Activated naive CD8-positive, alpha-beta T cell treated with anti-CD3 and anti-CD28 coated beads for 36 hours (primary cell): ENCODE measurements at regions not wholly inside any gene's neighbourhood (a gene's known extent, or its start where the extent isn't known, plus 50 kb on each side); places are given as distances from the start of the nearest gene placed in this dataset.

Experiments
- DNase-seq: peaks from one replicate; pipeline ENCODE4 v3.0.0; 2021
- H3K27ac Mint-ChIP-seq: one replicate; pipeline ENCODE4 v1.8.0; 2022; ENCODE audit warnings: mild to moderate bottlenecking, moderate library complexity, mixed read lengths
- H3K27me3 Mint-ChIP-seq: one replicate; pipeline ENCODE4 v1.8.0; 2022; ENCODE audit warnings: mild to moderate bottlenecking, mixed read lengths
- H3K36me3 Mint-ChIP-seq: one replicate; pipeline ENCODE4 v1.8.0; 2021; ENCODE audit warnings: mild to moderate bottlenecking, mixed read lengths
- H3K4me1 Mint-ChIP-seq: one replicate; pipeline ENCODE4 v1.8.0; 2021; ENCODE audit warnings: mixed read lengths
- H3K4me3 Mint-ChIP-seq: one replicate; pipeline ENCODE4 v1.8.0; 2022; ENCODE audit warnings: mild to moderate bottlenecking, moderate library complexity, mixed read lengths
- H3K9me3 Mint-ChIP-seq: one replicate; pipeline ENCODE4 v1.8.0; 2022; ENCODE audit warnings: mixed read lengths

DNA sequence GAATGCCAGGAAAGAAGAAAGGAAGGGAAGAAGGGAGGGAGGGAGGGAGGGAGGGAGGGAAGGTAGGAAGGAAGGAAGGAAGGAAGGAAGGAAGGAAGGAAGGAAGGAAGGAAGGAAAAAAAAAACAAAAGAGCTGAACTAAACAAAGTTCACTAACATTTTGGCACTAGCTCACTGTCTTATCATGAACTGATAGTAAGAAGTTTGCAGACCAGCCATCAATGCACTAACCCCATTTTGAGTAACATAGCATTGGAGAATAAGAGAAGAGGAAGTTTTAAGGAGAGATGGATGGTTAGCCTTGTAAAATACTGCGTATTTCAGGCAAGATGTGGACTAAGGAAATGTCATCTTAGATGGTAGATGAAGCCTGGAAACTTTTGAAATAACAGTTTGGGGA lies 1136.0 kb downstream of the FLRT2 start:
- no peak for DNase-seq
- Mint-ChIP-seq H3K27me3 (no peaks in the 10 kb centered on the region), H3K9me3 (peaks cover 5% of the 10 kb centered on the region), H3K4me3 (no peak overlapping the region), H3K36me3 (no peaks in the 10 kb centered on the region), H3K27ac (no peak overlapping the region), H3K4me1 (no peaks in the 10 kb centered on the region)

- H3K27me3 Mint-ChIP-seq = no peaks in the 10 kb centered on the region
- peaks cover 5% of the 10 kb centered on the region for H3K9me3 Mint-ChIP-seq
- H3K4me1 Mint-ChIP-seq = no peaks in the 10 kb centered on the region
- no peak overlapping the region for H3K4me3 Mint-ChIP-seq
- no peaks in the 10 kb centered on the region for H3K36me3 Mint-ChIP-seq
- H3K27ac Mint-ChIP-seq = no peak overlapping the region
- no peak for DNase-seq
Observed at GRCh38 chr14:86662334-86662733, 1132.4 kb downstream of the FLRT2 start.

GRCh38 chr14:86654558-86655184 lies 1124.7 kb downstream of the FLRT2 start:
- Mint-ChIP-seq H3K9me3 (peaks cover 2% of the 10 kb centered on the region), H3K4me3 (no peak overlapping the region), H3K27me3 (no peaks in the 10 kb centered on the region), H3K36me3 (no peaks in the 10 kb centered on the region), H3K4me1 (no peaks in the 10 kb centered on the region), H3K27ac (no peak overlapping the region)
- peak; percentile 10 for DNase-seq

DNA sequence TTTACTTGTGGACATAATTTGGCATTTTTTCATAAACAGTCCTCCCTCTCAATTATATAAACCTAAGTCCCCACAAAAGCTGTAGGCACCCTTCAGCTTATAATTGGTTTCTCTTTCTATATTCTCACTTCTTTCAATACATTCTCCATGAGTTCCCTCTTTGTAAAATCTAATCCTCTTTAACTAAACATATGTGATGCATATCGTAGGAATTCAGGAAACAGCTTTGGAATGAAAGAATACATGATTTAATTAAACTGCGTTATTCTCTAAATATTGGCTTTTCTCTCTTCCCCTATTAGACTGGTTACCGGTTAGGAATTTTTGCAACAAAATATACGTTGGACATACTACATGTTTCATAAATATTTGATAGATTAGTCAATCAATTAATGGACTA lies 1122.6 kb downstream of the FLRT2 start:
- Mint-ChIP-seq H3K27ac (no peak overlapping the region), H3K27me3 (no peaks in the 10 kb centered on the region), H3K4me1 (no peaks in the 10 kb centered on the region), H3K9me3 (peaks cover 6% of the 10 kb centered on the region), H3K36me3 (no peaks in the 10 kb centered on the region), H3K4me3 (no peak overlapping the region)
- no peak for DNase-seq

GRCh38 chr14:86646696-86647690 lies 1117.0 kb downstream of the FLRT2 start:
- Mint-ChIP-seq H3K4me1 (no peaks in the 10 kb centered on the region), H3K9me3 (peaks cover 6% of the 10 kb centered on the region), H3K36me3 (no peaks in the 10 kb centered on the region), H3K27ac (no peak overlapping the region), H3K4me3 (no peak overlapping the region), H3K27me3 (no peaks in the 10 kb centered on the region)
- no peak for DNase-seq

- H3K36me3 Mint-ChIP-seq = no peaks in the 10 kb centered on the region
- no peak overlapping the region for H3K27ac Mint-ChIP-seq
- H3K9me3 Mint-ChIP-seq = peaks cover 6% of the 10 kb centered on the region
- no peaks in the 10 kb centered on the region for H3K27me3 Mint-ChIP-seq
- DNase-seq = no peak
- no peak overlapping the region for H3K4me3 Mint-ChIP-seq
- H3K4me1 Mint-ChIP-seq = no peaks in the 10 kb centered on the region
Observed at GRCh38 chr14:86646125-86646524, 1116.2 kb downstream of the FLRT2 start.

GRCh38 chr14:86641310-86641709 lies 1111.4 kb downstream of the FLRT2 start:
- Mint-ChIP-seq H3K9me3 (no peaks in the 10 kb centered on the region), H3K4me3 (no peak overlapping the region), H3K27ac (no peak overlapping the region), H3K27me3 (no peaks in the 10 kb centered on the region), H3K4me1 (no peaks in the 10 kb centered on the region), H3K36me3 (no peaks in the 10 kb centered on the region)
- DNase-seq = no peak

GRCh38 chr14:86640288-86640687 lies 1110.3 kb downstream of the FLRT2 start:
- H3K36me3 Mint-ChIP-seq = no peaks in the 10 kb centered on the region
- DNase-seq = no peak
- no peak overlapping the region for H3K4me3 Mint-ChIP-seq
- no peak overlapping the region for H3K27ac Mint-ChIP-seq
- no peaks in the 10 kb centered on the region for H3K9me3 Mint-ChIP-seq
- no peaks in the 10 kb centered on the region for H3K4me1 Mint-ChIP-seq
- H3K27me3 Mint-ChIP-seq = no peaks in the 10 kb centered on the region

GRCh38 chr14:86639666-86640065 lies 1109.7 kb downstream of the FLRT2 start:
- Mint-ChIP-seq H3K9me3 (no peaks in the 10 kb centered on the region), H3K36me3 (no peaks in the 10 kb centered on the region), H3K4me1 (no peaks in the 10 kb centered on the region), H3K4me3 (no peak overlapping the region), H3K27me3 (no peaks in the 10 kb centered on the region), H3K27ac (no peak overlapping the region)
- no peak for DNase-seq

DNA sequence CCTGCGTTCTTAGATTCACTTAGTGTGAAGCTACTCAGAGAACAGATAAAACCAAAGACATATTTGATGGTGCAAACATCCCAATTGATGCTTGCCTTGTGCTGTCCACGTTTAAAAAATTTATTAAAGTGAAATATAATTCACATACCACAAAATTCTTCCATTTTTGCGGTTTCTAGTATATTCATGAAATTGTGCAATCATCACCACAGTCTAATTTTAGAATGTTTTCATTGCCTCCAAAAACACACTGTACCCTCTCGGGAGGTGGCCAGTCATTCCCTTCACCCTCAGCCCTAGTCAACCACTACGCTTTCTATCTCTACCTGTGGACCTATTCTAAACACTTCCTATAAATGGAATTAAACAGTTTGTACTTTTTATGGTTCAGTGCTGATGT lies 1109.2 kb downstream of the FLRT2 start:
- H3K27ac Mint-ChIP-seq = no peak overlapping the region
- H3K4me3 Mint-ChIP-seq = no peak overlapping the region
- H3K27me3 Mint-ChIP-seq = no peaks in the 10 kb centered on the region
- H3K4me1 Mint-ChIP-seq = no peaks in the 10 kb centered on the region
- no peaks in the 10 kb centered on the region for H3K36me3 Mint-ChIP-seq
- H3K9me3 Mint-ChIP-seq = no peaks in the 10 kb centered on the region
- DNase-seq = no peak

- Mint-ChIP-seq H3K4me1 (no peaks in the 10 kb centered on the region), H3K9me3 (peaks cover 2% of the 10 kb centered on the region), H3K36me3 (no peaks in the 10 kb centered on the region), H3K4me3 (no peak overlapping the region), H3K27me3 (no peaks in the 10 kb centered on the region), H3K27ac (no peak overlapping the region)
- DNase-seq = no peak
Observed at GRCh38 chr14:86627080-86627479, 1097.1 kb downstream of the FLRT2 start.

DNA sequence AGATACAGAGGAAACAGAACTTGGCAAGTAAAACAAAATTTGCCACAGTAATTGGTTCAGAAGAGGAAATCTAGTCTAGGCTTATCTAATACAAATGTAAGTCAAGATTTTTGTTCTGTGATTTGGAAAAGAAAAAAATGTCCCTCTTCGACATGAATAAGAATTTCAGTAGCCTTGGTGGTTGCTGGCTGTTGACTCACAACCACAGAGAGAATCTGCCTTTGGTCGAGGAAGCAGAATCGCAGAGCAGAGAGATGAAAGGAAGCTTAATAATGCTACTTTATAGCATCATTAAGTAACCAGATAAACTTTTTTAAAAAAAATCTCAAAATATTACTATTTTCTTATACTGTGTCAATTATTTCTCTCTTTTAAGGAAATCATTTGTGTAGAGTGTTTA lies 1096.6 kb downstream of the FLRT2 start:
- Mint-ChIP-seq H3K9me3 (peaks cover 2% of the 10 kb centered on the region), H3K36me3 (no peaks in the 10 kb centered on the region), H3K4me3 (no peak overlapping the region), H3K27ac (no peak overlapping the region), H3K4me1 (no peaks in the 10 kb centered on the region), H3K27me3 (no peaks in the 10 kb centered on the region)
- no peak for DNase-seq

DNA sequence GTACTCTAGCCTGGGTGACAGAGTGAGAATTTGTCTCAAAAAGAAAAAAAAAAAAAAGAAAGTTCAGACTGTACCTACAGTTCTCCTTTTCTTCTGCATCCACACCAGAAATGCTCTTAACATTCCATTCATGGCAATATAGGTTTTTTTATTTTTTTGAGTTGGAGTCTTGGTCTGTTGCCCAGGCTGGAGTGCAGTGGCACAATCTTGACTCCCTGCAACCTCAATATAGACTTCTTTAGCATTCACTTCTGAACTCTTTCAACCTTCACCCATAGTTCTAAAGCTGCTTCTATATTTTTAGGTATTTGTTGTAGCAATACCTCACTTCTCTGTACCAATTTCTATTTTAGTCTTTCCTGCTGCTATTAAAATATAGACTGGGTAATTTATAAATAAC lies 1095.7 kb downstream of the FLRT2 start:
- Mint-ChIP-seq H3K36me3 (no peaks in the 10 kb centered on the region), H3K27me3 (no peaks in the 10 kb centered on the region), H3K4me1 (no peaks in the 10 kb centered on the region), H3K4me3 (no peak overlapping the region), H3K27ac (no peak overlapping the region), H3K9me3 (peaks cover 4% of the 10 kb centered on the region)
- no peak for DNase-seq

- H3K4me3 Mint-ChIP-seq = no peak overlapping the region
- no peaks in the 10 kb centered on the region for H3K27me3 Mint-ChIP-seq
- no peak overlapping the region for H3K27ac Mint-ChIP-seq
- H3K36me3 Mint-ChIP-seq = no peaks in the 10 kb centered on the region
- no peak for DNase-seq
- no peaks in the 10 kb centered on the region for H3K4me1 Mint-ChIP-seq
- H3K9me3 Mint-ChIP-seq = peaks cover 2% of the 10 kb centered on the region
Observed at GRCh38 chr14:86619726-86620125, 1089.8 kb downstream of the FLRT2 start.

DNA sequence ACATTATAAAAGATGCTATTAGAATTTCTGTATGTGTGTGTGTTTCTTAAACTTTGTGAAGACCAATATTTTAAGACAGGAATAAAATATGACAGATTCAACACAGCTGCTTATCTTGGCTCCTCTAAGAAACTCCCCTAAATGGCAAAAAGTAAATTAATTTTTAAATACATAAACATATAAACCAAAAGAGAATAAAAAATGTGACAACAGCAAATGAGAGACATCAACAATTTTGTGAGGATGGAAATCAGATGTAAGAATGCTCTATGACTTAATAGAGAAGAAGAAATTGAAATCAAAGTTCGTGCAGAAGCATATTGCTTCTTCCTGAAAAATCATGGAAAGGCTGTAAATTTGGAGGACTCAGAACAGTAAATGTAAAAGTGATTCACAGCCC lies 1083.8 kb downstream of the FLRT2 start:
- peaks cover 2% of the 10 kb centered on the region for H3K9me3 Mint-ChIP-seq
- no peaks in the 10 kb centered on the region for H3K36me3 Mint-ChIP-seq
- H3K4me3 Mint-ChIP-seq = no peak overlapping the region

DNA sequence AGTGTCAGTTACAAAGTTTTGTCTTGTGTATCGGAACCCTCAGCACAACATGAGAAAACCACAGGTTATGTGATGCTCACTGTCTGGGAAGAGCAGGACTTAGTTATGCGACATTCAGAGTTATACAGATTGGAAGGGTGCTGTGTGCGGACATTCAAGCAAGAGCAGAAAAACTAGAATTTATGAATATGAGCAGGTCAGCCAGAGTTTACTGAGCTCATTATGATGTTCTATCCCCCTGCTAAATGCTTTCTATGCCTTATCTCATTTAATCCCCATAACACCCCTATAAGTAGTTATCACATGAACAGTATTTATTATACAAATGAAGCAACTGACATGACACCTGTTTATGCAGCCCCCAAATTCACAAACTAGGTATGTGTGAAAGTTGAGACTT lies 1083.2 kb downstream of the FLRT2 start:
- Mint-ChIP-seq H3K9me3 (peaks cover 2% of the 10 kb centered on the region), H3K27me3 (no peaks in the 10 kb centered on the region), H3K4me3 (no peak overlapping the region), H3K4me1 (no peaks in the 10 kb centered on the region), H3K36me3 (no peaks in the 10 kb centered on the region), H3K27ac (no peak overlapping the region)
- DNase-seq = no peak

More for the DNA sequence above, 1083.8 kb downstream of the FLRT2 start:
- H3K27me3 Mint-ChIP-seq = no peaks in the 10 kb centered on the region
- no peaks in the 10 kb centered on the region for H3K4me1 Mint-ChIP-seq
- no peak overlapping the region for H3K27ac Mint-ChIP-seq
- no peak for DNase-seq
